Anterior cingulate cortex (tissue), 58 donors: ENCODE measurements at regions not wholly inside any gene's neighbourhood (a gene's known extent, or its start where the extent isn't known, plus 50 kb on each side); places are given as distances from the start of the nearest gene placed in this dataset.
A peak's percentile ranks its signal among the peaks of the same experiment; 100 is the strongest.
"Not testable (repeated sequence)": the region's sequence is repeated elsewhere in the genome, so short reads cannot be mapped to it uniquely, and the experiment has no call there.

Source experiments
- DNase-seq, 58 donors: peaks; one replicate each; lab custom pipeline; 2025; lab: John Stamatoyannopoulos, UW

DNA sequence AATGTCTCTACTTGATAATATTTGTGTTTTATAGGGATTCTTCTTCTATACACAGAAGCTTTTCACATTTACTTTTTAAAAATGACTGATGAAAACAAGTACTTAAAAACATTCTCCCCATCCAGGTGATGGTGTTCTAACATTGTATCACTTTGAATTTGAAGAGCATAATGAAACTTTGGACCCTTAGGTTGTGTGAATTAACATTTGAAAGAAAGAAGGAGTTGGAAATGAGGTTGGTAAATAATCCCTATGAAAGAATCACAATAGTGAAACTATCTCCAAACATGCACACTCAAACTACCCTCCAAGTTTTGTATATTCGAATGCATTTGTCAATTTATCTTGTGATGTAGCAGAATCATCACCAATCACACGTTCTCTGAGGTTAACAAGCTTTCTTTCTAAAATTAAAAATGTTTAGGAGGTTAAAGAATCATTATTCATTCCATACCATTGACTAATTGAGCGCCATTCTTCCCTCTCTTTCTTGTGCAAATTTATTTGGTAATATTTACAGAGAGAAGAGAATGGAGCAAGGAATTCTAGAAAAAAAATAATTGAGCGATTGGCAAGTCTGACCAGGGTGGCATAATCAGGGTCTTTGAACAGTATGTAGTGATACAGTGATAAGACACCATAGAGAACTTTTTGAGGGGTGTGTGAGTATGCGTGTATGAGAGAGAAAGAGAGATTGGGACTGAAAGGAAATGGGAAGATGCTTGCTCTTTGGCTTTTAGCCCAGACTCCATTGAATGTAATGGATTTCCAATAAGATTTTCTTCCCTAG is 260.0 kb upstream of the NRXN1 start:
- no peak for DNase-seq

DNA sequence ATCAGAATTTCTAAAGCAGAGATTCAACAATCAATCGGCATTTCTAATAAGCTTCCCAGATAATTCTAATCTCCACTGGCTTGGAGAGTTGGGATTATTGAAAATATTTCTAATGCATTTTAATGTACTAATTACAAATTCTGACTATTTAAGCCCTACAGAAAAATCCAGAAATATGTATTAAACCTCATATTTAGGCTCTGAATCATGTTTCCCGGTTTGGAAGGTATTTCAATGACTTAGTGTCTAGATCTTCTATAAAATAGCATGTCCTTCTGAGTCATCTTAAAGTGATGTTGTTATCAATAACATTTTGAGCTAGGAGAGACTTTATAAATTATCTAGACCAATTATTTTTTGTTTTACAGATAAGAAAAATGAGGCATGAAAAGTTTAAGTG is 258.8 kb upstream of the NRXN1 start:
- DNase-seq = no peak

DNA sequence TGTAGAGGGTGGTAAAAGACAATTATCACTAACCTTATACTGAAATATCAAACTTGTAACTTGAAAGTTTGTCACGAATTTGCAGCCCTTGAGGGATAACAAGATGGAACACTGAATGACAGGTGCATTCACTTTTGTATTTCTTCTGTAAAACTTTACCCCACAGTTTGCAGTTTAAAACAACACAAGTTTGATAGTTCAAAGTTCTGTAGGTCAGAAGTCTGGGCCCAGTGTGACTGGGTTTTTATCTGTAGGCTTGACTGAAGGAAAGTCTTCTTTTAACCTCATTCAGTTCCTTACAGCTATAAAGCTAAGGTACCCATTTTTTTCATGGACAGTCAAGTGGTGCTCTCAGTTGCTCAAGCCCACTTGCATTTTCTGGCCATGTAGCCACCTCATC is 257.1 kb upstream of the NRXN1 start:
- no peak for DNase-seq

DNA sequence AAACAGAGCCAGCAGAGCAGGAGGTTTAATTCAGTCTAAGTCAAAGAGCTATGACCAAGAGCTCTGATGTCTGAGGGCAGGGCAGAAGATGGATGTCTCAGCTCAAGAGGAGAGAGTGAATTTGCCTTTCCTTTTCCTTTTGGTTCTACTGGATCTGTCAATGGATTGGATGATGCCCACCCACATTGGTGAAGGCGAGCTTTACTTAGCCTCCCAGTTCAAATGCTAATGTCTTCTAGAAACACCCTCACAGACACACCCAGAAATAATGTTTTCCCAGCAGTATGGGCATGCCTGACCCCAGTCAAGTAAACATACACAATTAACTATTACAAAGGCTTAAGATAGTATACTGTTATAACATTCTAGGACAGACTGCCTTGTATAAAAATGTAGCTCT is 236.3 kb upstream of the NRXN1 start:
- DNase-seq = no peak

DNA sequence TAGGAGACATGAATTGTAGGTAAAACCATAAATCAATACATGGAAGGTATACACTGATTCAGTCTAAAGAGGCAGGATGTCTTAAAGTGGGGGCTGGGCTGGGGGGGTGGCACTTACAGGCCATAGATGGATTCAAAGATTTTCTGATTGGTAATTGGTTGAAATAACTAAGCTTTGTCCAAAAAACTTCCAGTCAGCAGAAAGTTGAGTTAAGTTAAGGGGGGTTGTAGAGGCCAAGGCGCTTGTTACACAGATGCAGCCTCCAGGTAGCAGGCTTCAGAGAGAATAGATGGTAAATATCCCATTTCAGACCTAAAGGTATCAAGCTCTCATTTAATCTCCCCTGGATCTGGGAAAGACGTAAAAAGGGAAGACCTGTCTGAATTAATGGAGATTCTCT is 233.6 kb upstream of the NRXN1 start:
- DNase-seq = no peak

DNA sequence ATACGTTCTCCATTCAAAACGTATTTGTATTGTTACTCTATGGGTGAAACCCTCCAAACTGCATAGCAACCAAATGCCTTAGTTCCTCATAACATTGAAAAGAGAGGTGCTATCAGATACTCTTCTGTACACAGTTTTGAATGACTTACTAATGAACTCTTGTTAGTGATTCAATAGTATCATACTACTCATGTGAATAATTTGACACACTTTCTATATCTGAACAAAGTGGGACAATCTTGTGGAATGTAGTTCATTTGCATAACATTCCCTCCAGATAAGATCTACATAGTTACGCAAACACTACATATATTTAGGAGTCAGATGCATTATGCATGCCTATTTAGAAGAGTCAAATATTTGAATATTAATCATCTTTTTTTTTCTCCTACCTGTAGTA is 232.0 kb upstream of the NRXN1 start:
- DNase-seq = no peak

DNA sequence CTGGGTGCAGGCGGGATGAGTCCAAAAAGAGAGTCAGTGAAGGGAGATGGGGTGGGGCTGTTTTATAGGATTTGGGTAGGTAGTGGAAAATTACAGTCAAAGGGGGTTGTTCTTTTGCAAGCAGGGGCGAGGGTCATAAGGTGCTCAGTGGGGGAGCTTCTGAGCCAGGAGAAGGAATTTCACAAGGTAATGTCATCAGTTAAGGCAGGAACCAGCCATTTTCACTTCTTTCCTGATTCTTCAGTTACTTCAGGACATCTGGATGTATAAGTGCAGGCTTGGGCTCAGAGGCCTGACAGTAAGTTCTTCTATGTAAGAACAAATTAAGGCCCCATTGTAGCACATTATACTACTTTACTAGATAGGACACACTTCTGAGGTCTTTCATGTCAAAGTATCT is 231.2 kb upstream of the NRXN1 start:
- not testable (repeated sequence) for DNase-seq

DNA sequence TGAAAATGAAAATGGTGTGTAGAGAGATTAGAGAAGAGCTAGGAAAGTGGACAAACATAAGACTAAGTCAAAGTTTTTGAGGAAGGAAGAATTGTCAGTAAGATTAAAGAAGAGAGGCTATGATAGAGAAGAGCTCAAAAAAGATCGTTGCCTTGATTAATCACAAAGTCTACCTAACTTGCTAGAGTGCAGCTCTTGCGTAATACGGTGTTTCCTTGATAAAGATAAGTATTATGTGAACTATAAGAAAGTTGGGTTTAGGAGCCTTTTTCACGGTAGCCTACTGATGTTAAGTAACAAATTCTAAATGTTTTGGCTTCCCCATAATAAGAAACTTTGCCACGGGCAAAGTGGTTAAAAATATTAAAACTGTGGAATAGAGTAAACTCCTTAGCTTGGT is 226.4 kb upstream of the NRXN1 start:
- no peak for DNase-seq

DNA sequence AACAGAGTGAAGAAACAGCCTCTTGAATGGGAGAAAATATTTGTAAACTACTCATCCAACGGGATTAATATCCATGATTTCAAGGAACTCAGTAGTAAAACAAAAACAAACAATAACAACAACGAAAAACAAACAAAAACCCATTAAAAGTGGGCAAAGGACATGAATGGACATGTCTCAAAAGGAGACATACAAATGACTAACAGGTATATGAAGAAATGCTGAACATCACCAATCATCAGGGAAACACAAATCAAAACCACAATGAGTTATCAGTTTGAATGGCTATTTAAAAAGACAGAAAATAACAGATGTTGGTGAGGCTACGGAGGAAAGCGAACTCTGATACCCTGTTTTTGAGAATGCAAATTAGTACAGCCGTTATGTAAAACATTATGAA is 224.8 kb upstream of the NRXN1 start:
- no peak for DNase-seq

DNA sequence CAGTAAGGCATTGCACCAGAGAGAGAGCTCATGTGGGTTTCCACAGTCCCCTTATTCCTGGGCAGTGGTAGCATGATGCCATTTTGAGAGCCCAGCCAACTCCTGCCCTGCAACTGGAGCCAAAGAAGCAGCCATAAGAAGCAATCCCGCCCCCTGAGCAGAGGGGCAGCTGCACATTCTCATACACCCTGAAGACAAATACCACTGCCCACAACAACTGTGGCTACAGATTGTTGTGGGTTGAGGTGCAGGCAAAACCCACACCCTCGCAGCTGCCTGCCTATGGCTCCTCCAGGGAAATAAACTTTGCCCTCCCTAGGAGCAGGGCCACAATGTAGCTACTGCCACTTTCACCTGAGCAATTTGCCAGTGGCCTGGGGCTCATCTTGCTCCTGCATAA is 219.4 kb upstream of the NRXN1 start:
- DNase-seq = no peak

DNA sequence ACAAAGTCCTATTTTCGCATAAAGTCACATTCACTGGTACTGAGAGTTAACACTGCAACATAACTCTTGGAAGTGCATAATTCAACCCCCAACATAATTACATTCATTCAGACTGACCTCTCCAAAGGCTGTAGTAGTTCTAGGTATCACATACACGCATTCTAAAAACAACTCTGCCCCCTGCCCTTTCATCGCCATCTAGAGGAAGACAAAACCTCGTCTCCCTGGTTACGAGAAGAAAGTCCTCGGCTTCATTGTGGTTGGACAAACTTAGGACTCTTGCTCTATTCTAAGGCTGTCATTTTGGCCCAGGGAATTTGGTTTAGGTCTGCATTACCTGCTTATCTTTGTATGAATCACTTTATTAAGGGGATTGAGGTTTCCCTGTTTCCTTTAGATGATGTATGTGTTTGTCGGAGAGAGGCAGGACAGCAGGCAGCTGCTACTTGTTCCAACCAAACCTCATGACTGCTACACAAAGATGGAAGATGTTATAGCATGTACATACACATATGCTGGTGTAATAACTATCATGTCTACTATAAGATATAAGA is 215.4 kb upstream of the NRXN1 start:
- DNase-seq = no peak

DNA sequence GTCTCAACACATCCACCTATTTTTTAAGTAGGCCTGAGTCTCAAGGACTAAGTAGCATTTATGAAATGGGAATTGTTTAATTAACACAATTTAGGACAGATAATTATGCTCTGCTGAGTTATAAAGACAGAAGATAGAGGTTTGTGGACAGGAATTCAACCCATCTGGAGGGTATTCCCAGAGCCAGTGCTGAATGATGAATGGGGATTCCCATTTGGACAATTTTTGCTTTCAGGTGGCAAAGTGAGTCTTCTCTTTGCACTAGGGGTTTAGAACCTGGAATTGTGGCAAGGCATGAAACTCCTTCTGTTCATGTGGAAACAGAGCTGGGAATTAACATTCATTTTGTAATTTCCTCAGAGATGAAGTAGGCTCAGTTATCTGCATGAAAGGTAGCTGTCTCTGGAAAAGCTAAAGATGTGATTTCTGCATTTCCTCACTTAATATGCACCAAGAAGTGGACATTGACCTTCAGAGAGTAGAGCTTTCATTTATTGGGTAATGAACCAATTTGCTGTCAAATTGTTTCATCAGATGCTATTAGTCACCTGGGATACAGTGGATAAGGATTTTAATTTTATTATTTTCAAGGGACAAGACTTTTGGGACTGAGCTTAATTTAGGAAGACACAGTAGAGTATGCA is 212.1 kb upstream of the NRXN1 start:
- no peak for DNase-seq

DNA sequence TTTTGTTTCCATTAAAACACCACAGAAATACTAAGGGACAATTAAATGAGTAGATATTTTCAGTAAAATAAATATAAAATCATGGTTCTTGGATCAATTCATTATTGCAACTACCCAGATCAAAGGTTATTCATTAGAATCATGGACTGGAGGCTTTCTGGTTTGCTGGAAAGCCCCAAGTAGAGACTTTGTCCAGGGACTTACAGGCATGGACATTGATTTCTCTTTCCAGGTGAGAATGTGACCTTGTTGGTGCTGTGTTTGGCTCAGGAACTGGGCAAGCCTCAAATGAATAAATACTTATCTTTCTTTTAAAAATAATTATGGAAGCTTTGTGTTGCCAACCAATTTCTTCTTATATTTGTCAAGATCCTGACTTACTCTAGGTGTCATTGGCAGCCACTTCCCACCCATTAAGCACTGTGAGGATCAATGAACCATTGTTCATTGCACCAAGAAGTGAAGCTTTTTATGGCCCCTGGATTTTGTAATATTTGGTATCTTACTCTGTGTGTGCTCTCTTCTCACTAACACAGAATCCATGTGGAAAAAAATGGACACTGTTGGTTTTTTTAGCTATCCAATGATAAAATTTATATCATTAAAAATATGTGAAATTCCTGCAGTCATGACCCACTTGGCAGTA is 205.8 kb upstream of the NRXN1 start:
- no peak for DNase-seq

DNA sequence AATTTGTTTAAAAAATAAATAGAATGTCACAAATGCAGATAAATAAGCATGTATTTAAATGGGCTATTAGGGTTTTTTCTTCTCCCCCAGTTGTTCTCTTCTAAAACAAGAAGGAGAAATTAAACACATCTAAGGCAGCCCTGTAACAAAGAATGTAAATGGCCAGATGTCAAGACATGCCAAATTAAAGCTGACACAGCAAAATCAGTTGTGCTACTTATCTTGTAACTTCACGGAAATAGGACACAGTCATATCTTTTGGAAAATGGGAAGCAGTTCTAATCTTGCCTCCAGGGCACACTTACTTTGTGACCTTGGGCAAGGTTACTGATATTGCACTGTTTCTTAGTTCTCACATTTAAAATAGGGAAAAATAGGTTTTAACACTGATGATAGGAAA is 200.1 kb upstream of the NRXN1 start:
- no peak for DNase-seq

DNA sequence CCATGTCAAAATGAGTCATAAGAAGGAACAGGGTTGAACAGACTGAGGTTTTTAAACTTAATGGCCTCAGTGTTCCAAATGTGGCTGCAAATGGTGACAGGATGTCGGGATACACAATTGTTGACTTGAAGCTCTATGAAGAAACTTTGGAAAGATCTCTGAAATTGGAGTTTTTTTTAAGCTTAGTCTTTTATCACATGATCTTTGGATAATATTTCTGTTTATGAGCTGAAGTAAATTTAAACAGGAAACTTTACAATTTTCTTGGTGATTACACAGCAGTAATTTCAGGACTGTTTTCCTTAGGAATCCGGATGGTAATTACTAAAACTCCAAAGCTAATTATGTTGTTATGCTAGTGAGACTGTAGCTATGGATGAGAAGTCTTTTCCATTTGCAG is 199.1 kb upstream of the NRXN1 start:
- DNase-seq = no peak

DNA sequence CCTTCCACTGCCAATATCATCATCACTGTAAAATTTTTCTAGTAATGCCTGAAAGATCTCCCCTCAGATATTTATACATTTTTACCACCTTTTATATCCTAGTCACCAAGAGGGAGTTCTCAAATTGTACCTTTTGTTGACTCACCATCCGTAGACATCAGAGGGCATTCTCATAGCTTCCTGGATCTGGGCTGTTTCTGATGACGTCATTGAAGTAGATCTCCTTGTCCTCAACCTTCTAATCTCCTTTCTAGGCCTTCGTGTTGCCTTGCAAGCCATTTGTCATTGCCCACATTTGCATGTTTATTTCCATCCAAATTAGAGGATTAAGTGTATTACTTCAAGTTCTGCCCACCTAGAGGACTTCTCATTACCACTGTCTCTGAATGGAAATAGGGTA is 193.4 kb upstream of the NRXN1 start:
- DNase-seq = no peak

DNA sequence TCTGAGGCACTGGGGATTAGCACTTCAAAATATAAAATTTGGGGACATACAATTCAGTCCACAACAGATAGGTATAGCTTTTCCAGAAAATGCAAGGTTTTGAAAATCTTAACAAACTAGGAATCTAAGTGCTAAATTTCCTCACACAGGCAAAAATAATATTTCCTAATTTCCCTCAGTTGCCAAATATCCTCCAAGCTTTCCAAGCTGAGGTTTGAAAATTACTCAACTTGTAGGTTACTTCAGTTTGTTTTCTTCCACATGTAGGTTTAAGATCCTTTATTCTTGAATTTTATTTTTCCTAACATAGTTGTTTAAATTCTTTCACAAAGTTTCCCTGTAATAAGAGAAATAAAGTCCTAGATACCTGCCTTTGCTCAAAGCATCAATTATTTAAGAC is 192.9 kb upstream of the NRXN1 start:
- DNase-seq = no peak

DNA sequence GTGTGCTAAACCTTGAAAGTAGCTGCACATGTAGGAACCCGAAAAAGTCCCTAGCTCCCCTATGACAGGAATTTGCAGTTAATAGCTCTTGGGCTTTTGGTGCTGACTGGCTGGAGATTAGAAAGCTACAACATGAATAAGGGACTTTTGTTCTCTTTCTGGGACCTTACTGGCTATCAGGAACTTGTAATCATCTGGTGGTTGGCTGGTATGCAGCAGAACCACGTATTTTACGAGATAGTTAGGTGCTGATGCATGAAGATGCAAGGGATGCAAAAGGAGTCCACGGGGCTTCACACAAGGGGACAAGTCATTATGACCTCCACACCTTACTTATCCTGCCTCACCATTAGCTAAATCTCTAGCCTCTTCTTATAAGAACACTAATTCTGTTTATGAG is 190.2 kb upstream of the NRXN1 start:
- DNase-seq = no peak

DNA sequence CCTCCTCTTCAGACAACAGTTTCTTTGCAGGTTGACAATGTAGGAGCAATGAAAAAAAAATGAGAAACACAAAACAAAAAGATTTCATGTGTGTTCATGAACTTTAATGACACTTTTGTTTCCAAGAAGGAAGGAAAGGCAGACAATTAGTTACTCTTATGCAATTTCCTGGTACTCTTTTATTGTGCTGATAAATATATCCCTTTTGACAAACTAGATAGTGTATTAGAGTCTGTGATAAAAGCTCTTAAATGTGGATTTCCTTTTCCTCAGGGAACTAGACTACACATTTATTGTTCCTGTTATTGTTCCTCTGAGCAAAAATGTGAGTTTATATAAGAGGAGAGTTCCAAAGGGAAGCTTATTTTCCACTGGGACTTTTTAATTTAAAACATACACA is 188.7 kb upstream of the NRXN1 start:
- no peak for DNase-seq

DNA sequence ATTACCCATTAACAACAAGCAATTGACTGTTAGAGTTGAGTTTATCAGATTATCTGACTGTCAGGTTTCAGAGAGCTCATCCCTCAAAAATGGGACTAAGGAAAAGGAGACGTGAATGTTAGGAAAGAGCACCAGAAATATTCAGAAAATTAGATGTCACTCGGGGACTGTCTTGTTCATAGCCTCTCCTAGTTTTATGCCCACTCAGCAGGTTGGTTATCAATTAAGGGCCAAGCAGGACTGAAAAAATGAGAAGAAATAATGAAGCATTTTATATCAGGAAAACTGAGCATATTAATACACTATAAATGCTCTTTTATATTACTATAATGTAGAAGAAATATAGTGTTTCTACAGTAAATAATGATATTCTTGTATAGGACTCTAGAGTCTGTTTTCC is 188.1 kb upstream of the NRXN1 start:
- DNase-seq = no peak

DNA sequence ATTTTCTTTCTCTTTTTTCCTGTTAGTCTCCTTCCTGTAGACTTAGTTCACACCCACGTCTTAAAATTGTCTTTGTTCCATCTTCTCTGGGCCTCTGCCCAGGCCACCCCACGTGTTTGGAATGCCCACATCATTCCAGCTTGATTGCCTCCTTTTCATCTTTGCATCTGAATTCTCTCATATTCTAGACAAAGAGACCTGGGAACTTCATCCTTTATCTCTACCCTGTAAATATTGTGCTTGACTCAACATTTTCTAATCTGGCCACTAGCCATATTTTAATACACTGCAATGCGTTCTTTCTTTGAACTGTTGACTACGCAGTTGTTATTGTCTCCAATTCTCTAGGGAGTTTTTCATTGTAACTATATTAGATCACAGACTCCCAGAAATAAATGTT is 187.5 kb upstream of the NRXN1 start:
- peak in 1 of 58 donors; percentile 1 for DNase-seq

DNA sequence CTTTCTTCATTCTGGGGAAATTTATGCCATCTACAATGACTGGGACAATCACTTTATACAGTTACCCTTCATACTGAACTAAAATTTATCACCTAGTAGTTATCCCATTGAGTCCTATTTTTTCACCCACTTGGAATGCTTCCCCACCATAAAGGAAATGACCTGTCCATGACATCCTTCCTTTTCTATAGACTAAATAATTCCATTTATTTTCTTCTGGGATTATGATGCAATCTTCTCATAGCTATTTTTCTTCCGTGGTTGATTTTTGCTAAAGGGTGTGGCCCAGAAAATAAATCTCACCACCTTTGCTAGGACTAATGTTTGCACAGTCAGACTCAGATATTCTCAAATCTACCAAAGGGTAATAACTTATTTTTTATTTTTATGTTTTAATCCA is 186.1 kb upstream of the NRXN1 start:
- no peak for DNase-seq
